NT2/D1 (cell line): ENCODE measurements at regions not wholly inside any gene's neighbourhood (a gene's known extent, or its start where the extent isn't known, plus 50 kb on each side); places are given as distances from the start of the nearest gene placed in this dataset.

Experiments
- DNase-seq: peaks from one replicate; pipeline ENCODE4 v3.0.0-alpha.2; 2011; ENCODE audit warnings: low read depth, low spot score
- H3K27me3 ChIP-seq: 2 replicates; pipeline ENCODE4 v1.6.0; 2011; ENCODE audit warnings: mild to moderate bottlenecking; ENCODE audit not compliant: insufficient read length, insufficient read depth
- H3K36me3 ChIP-seq: 2 replicates; pipeline ENCODE4 v1.6.1; 2011; ENCODE audit warnings: mild to moderate bottlenecking, low read length, mixed read lengths; ENCODE audit not compliant: insufficient read depth, insufficient read length
- H3K4me1 ChIP-seq: 2 replicates; pipeline ENCODE4 v1.5.1; 2011; ENCODE audit not compliant: insufficient read depth, insufficient read length
- H3K4me3 ChIP-seq: 2 replicates; pipeline ENCODE4 v1.5.1; 2011; ENCODE audit warnings: low read depth; ENCODE audit not compliant: insufficient read length
- H3K9ac ChIP-seq: 2 replicates; pipeline ENCODE4 v1.6.0; 2011; ENCODE audit warnings: low read depth; ENCODE audit not compliant: insufficient read length
- H3K9me3 ChIP-seq: 2 replicates; pipeline ENCODE4 v1.5.1; 2011; ENCODE audit warnings: mild to moderate bottlenecking, low read length; ENCODE audit not compliant: insufficient read depth
- SUZ12 ChIP-seq: IDR thresholded peaks from 2 replicates; pipeline ENCODE4 v1.6.1; 2011; ENCODE audit not compliant: insufficient read length, insufficient read depth; ENCODE audit errors: extremely low read depth
- YY1 ChIP-seq: IDR thresholded peaks from 2 replicates; pipeline ENCODE4 v1.6.1; 2011; ENCODE audit not compliant: insufficient read length, insufficient read depth
- ZNF274 ChIP-seq: IDR thresholded peaks from 2 replicates; pipeline ENCODE4 v1.6.1; 2011; ENCODE audit warnings: mild to moderate bottlenecking, low read depth, low read length

DNA sequence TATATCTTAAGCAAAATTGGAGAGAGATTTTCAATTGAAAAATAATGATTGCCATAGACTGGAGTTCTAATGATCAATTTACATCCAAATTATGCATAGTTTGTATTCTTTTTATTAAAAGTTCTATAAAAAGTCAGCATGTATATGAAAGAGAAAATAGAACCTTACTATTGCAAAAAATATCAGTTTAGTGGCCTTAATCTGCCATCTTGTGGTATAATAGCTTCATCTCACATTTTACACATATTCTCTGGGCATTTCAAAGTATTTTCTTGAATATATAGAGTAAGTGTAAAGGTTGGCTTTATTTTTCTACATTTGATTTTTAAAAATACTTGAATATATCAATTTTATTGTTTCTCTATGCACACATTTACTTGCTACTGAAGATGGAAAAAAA is 1858.6 kb upstream of the CDH9 start:
- H3K9ac ChIP-seq, result no peak overlapping the region
- DNase-seq, result no peak
- H3K36me3 ChIP-seq, result no peaks in the 10 kb centered on the region
- TF ChIP-seq ZNF274, result no peak
- TF ChIP-seq SUZ12, result no peak
- no peak for TF ChIP-seq YY1
- no peaks in the 10 kb centered on the region for H3K27me3 ChIP-seq
- H3K4me1 ChIP-seq, result no peaks in the 10 kb centered on the region
- H3K4me3 ChIP-seq, result no peak overlapping the region
- H3K9me3 ChIP-seq, result no peaks in the 10 kb centered on the region

DNA sequence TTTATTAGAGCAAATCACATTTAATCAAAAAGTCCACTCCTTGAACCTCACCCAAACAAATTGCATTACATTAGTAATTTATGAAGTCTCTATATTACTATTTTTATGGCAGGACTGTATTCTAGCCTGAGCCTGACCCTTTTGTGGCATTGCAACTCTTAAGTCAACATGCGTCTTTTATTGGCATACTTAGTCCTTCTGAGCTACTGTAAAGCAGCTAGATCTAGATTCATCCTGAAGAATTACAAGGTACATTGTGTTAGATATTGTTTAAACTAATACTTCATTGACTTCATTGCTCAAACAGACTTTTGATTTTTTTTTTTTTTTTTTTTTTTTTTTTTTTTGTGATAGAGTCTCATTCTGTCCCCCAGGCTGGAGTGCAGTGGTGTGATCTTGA is 1842.5 kb upstream of the CDH9 start:
- DNase-seq, result no peak

DNA sequence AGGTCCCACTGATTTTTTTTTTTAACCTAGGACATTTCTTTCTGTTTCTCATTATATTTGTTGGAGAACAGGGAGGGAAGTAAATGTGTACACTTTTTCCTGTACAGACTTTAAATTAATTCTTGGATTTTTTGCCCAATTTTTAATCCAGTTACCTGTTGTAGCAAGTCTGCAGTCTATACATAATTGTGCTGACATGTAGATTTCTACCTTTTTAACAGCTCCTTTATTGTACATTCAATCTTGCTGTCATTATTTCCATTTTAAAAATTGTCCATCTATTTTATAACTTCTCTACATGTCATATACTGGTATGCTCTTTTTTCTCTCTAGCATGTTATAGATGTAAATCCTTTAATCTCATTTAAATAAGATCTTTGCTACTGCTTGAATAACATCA is 1838.7 kb upstream of the CDH9 start:
- Histone ChIP-seq H3K36me3 (no peaks in the 10 kb centered on the region), H3K4me3 (no peak overlapping the region), H3K9ac (no peak overlapping the region), H3K27me3 (no peaks in the 10 kb centered on the region), H3K4me1 (no peaks in the 10 kb centered on the region), H3K9me3 (no peaks in the 10 kb centered on the region)
- TF ChIP-seq ZNF274 (no peak), YY1 (no peak), SUZ12 (no peak)
- no peak for DNase-seq

More for the DNA sequence above, 1842.5 kb upstream of the CDH9 start:
- Histone ChIP-seq H3K9me3 (peaks cover 14% of the 10 kb centered on the region), H3K27me3 (no peaks in the 10 kb centered on the region), H3K36me3 (no peaks in the 10 kb centered on the region), H3K9ac (no peak overlapping the region), H3K4me1 (no peaks in the 10 kb centered on the region), H3K4me3 (no peak overlapping the region)
- TF ChIP-seq SUZ12 (no peak), YY1 (no peak), ZNF274 (no peak)

DNA sequence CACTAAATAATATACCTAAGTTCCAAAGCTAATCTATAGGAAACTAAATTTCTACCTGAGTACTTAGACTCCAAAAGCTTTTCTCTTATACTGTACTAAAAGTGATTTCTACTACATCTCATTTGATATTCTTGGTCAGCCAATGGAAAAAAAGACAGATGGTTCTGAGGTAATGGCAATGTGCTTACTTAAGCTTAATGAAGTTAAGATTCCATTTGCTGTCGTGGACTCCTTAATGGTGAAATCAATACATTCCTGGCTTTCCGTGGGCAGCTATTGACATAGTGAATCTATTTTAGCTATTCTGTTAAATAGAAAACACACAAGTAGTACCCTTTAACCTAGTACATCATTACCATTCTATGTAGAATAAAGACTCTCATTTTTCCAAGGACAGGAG is 1825.6 kb upstream of the CDH9 start:
- TF ChIP-seq YY1, result no peak
- TF ChIP-seq ZNF274, result no peak
- no peak for TF ChIP-seq SUZ12
- H3K36me3 ChIP-seq, result no peaks in the 10 kb centered on the region
- no peaks in the 10 kb centered on the region for H3K9me3 ChIP-seq
- H3K4me3 ChIP-seq, result no peak overlapping the region
- no peaks in the 10 kb centered on the region for H3K27me3 ChIP-seq
- H3K4me1 ChIP-seq, result no peaks in the 10 kb centered on the region
- no peak for DNase-seq
- H3K9ac ChIP-seq, result no peak overlapping the region

DNA sequence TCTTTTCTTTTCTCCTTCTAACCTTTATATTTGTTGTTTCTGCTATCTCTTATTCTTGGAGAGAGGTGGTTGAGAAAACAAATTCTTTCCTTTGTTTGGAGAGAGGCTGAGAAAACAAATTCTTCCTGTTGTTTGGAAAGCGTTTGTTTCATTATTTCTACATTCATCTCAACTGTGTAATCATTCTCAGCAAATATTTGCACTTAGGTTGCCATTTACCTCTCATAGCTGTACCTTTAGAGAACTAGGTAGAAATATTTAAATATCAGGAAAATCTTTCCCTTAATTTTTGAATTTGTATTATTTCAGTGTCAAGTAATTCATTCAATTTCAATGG is 1824.4 kb upstream of the CDH9 start:
- no peaks in the 10 kb centered on the region for H3K27me3 ChIP-seq
- DNase-seq, result no peak
- no peaks in the 10 kb centered on the region for H3K9me3 ChIP-seq
- no peak overlapping the region for H3K9ac ChIP-seq
- no peaks in the 10 kb centered on the region for H3K36me3 ChIP-seq
- H3K4me3 ChIP-seq, result no peak overlapping the region
- H3K4me1 ChIP-seq, result no peaks in the 10 kb centered on the region
- no peak for TF ChIP-seq YY1
- no peak for TF ChIP-seq ZNF274

DNA sequence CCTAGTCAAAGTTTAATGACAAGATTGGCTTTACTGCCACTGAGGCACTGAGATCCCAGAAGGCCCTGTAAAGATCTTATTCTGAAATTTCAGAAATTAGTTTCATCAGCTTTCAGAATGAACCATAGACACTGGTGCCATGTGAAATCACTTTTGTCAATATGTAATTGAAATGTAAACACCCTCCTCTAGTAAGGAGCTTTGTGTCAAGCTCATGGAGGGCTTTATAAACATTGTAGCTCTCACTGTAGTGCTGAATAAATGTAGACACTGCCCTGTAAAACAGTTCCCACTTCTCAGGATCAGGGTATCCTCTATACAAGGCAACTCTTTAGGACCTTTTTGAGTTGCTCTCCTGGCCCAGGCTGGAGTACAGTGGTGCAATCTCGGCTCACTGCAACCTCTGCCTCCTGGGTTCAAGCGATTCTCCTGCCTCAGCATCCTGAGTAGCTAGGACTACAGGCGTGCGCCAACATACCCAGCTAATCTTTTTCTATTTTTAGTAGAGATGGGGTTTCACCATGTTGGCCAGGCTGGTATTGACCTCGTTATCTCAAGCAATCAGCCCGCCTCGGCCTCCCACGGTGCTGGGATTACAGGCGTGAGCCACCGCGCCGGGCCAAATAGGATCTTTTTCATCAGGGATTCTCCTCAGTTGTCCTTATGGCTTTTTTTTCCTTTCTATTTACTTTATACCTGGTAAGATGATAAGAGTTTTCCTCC is 1823.9 kb upstream of the CDH9 start:
- no peak overlapping the region for H3K9ac ChIP-seq
- H3K27me3 ChIP-seq, result no peaks in the 10 kb centered on the region
- no peak overlapping the region for H3K4me3 ChIP-seq
- no peak for DNase-seq
- no peaks in the 10 kb centered on the region for H3K4me1 ChIP-seq
- H3K36me3 ChIP-seq, result no peaks in the 10 kb centered on the region
- no peaks in the 10 kb centered on the region for H3K9me3 ChIP-seq
- TF ChIP-seq YY1 (no peak), ZNF274 (no peak), SUZ12 (no peak)

DNA sequence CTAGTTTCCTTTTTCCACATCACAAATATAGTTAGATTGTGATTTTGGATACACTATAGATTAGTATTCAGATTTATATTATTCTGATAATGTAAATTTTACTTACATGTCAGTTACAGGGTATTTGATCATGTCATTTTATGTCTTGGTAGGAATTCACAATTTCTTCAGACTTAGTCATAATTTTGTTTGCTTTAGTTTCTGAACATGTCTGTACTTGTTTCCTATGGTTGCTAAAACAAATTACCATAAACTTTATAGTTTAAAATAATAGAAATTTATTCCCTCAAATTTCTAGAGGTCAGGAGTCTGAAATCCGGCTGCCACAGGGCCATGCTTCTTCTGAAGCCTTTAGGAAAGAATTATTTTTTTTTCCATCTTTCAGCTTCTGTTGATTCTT is 1817.2 kb upstream of the CDH9 start:
- Histone ChIP-seq H3K9ac (no peak overlapping the region), H3K4me3 (no peak overlapping the region), H3K9me3 (no peaks in the 10 kb centered on the region), H3K27me3 (no peaks in the 10 kb centered on the region), H3K4me1 (no peaks in the 10 kb centered on the region), H3K36me3 (no peaks in the 10 kb centered on the region)
- TF ChIP-seq SUZ12, result no peak
- TF ChIP-seq ZNF274, result no peak
- no peak for TF ChIP-seq YY1
- no peak for DNase-seq

DNA sequence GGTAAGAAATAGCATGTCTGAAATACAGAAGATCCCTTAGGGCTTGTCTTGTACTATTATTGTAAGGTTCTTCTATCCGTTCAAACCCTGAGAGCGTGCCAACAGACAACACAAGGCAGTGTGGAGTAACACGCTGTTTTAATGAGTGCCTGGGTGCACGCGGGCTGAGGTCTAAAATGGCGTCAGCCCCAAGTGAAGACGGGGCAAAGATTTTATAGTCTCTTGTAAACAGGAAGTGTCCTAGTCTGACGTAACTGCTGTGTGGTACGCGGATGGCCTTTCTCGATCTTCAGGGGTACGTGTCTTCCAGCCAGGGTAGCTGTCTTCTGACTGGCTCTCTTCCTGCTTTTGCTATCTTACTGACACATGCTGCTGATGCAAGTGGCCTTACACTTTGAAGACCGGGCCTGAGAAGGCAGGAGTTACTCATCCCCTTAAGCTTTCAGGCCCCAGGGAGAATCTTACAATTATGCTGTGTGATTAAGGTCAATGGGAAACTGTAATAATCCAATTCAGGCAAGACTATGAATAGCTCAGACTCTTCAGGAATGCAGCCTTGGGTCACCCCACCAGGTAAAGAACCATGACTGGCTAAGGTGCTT is 1812.0 kb upstream of the CDH9 start:
- H3K4me3 ChIP-seq, result no peak overlapping the region
- H3K27me3 ChIP-seq, result no peaks in the 10 kb centered on the region
- H3K9ac ChIP-seq, result no peak overlapping the region
- no peaks in the 10 kb centered on the region for H3K9me3 ChIP-seq
- TF ChIP-seq SUZ12, result no peak
- no peak for TF ChIP-seq ZNF274
- TF ChIP-seq YY1, result no peak
- no peaks in the 10 kb centered on the region for H3K4me1 ChIP-seq
- no peak for DNase-seq
- H3K36me3 ChIP-seq, result no peaks in the 10 kb centered on the region
